GM08714 (cell line): ENCODE measurements at regions not wholly inside any gene's neighbourhood (a gene's known extent, or its start where the extent isn't known, plus 50 kb on each side); places are given as distances from the start of the nearest gene placed in this dataset.
"Not testable (repeated sequence)": the region's sequence is repeated elsewhere in the genome, so short reads cannot be mapped to it uniquely, and the experiment has no call there.

Experiments
- H3K4me3 ChIP-seq: fragments of 200-500 bp; sonication (Bioruptor generic); 2 replicates; pipeline ENCODE4 v1.5.1; 2014; ENCODE audit warnings: mild to moderate bottlenecking, low read length, inconsistent platforms
- ZNF274 ChIP-seq: IDR thresholded peaks from 2 replicates; pipeline ENCODE4 v1.6.1; 2012; ENCODE audit warnings: mild to moderate bottlenecking, low read depth, low read length

GRCh38 chr2:196511258-196512168, 128.0 kb upstream of the CCDC150 start:
- TF ChIP-seq ZNF274, result no peak
- H3K4me3 ChIP-seq, result no peak overlapping the region

- no peak for TF ChIP-seq ZNF274
- no peak overlapping the region for H3K4me3 ChIP-seq
These were observed 125.6 kb upstream of the CCDC150 start for GRCh38 chr2:196513796-196514526.

- no peak overlapping the region for H3K4me3 ChIP-seq
- TF ChIP-seq ZNF274, result no peak
These were observed 124.9 kb upstream of the CCDC150 start for GRCh38 chr2:196514641-196515040.

GRCh38 chr2:196515051-196515450, 124.5 kb upstream of the CCDC150 start:
- H3K4me3 ChIP-seq, result no peak overlapping the region
- no peak for TF ChIP-seq ZNF274

DNA sequence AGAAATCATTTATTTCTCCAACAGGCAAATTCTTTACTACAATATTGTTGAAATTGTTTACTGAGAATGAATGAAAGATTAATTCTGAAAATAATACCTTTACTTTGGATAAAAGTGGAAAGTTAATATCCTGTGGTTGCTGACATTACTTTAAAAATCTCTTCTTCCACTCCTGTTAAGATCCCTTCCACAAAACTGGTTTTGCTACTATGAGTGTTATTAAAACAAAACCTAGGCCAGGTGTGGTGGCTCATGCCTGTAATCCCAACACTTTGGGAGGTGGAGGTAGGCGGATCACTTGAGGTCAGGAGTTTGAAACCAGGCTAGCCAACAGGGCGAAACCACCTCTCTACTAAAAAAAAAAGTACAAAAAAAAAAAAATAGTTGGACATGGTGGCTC, 123.9 kb upstream of the CCDC150 start:
- H3K4me3 ChIP-seq, result no peak overlapping the region
- TF ChIP-seq ZNF274, result no peak

DNA sequence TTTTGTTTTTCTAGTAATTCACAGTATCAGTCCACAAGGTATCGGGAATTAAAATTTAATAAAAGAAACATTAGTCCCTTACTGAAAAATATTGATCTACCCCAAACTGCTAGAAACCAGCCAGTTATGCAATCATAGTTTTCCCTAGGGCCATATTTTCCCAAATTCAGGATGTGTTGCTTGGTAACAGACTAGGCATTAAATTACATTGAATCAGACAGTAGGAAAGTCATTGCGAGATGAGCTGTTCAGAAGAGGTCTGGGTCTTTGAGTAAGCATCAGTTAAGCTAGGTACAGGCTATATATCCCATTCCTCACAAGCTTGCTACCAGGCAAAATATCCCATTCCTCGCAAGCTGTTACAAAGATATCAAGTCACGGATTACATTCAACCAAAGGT, 123.0 kb upstream of the CCDC150 start:
- H3K4me3 ChIP-seq, result no peak overlapping the region
- no peak for TF ChIP-seq ZNF274

DNA sequence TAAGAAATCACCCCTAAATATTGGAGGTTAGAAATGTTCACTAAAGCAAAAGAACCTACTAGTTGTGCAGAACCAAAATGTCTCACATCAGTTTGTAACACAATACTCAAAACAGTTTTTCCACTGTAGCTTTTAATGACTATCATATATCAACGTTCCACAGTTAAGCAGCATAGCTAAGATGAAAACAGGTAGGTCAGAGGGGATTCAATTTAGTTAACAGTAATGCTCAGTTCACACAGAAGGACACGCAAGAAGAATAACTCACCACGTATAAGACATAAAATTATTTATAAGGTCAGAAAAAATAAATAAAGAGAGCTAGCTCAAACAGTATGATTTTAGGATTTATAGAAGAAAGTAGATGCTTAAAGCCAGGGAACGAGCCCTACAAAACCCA, 118.9 kb upstream of the CCDC150 start:
- no peak overlapping the region for H3K4me3 ChIP-seq
- no peak for TF ChIP-seq ZNF274

- H3K4me3 ChIP-seq, result not testable (repeated sequence)
These were observed 112.4 kb upstream of the CCDC150 start for GRCh38 chr2:196526981-196527725.

DNA sequence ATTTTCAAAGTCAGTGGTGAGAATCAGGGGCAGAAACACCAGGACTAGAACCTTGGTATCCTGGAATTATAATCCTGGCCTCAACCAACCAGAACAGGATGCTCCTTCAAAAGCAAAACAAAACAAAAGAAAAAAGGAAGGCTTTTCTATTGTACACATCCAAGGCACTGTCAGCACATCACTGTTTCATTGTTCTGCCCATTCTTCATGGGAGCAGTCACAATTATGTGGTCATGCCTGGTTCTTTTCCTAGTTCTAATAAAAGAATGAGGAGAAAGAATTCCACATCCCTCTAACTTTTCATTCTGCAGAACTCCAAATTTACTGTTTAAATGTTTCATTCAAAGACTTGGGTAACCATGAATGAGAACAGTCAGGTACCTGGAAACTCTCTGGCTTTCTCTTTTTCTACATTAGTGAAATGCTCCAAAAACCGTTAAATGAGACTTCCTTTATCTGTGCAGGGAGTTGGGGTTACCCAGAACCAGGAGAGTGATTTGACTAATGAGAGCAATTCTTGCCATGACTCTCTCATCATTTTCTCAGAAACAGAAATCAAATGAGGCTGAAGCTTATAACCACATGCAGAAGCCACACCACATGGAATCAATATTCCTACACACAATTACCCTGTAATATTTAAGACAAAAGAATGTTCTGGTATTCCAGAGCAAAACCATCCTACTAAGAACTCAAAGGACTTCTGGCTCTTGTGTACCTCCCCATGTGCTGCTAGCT, 110.9 kb upstream of the CCDC150 start:
- TF ChIP-seq ZNF274, result no peak
- no peak overlapping the region for H3K4me3 ChIP-seq

DNA sequence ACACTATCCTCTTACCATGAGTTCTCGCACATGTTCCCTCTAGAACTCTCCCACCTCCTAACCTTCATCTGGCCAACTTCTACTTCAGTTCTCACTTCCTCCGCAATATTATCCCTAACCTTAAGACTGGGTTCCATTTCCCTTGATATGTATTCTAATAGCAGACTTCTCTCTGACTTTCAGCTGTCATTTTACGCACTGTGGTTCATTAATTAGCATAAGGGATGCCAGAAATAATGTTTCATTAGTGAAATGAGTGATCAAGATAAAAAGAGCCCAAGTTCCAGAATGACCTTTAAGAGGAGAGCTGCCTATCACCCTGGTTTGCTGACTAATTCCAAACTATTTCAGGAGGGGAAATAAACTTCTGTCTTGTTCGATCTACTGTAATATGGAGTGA, 108.6 kb upstream of the CCDC150 start:
- no peak overlapping the region for H3K4me3 ChIP-seq
- TF ChIP-seq ZNF274, result no peak

- no peak for TF ChIP-seq ZNF274
- no peak overlapping the region for H3K4me3 ChIP-seq
These were observed 105.6 kb upstream of the CCDC150 start for GRCh38 chr2:196533772-196534397.

DNA sequence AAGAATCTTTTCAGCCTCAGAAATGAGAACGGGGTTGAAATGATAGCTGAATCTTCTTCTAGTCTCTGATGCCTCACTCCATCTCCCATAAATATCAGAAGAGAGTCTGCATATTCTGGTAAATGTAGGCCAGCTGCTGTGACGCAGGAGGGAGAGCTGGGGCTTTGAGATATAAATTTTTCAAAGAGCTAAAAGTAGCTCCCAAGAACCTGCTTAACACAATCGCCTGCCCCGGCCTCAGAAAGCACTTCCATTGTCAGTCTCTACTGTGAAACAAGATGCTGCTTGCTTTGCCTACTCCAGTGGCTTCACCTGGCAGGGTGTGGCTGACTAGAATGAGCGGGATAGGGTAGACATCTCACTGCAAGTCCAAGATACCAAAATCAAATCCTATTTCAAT, 105.0 kb upstream of the CCDC150 start:
- no peak overlapping the region for H3K4me3 ChIP-seq
- no peak for TF ChIP-seq ZNF274

DNA sequence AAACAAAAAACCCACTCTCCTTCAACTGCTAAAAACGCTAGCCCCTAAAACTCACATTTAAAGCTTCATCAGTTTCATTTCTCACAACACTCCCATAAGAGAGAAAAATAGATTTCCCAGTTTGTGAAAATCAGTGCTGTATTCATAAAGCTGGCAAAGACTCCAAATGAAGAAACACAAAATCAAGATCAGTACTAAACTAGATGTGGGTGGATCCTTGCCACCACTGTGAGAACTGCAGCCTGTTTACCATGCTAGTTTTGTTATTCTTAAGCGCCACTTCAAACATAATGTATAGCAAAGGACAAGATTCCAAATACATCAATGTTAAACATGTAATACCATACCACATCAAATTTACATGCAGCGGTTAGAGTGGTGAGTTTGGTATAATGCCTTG, 104.5 kb upstream of the CCDC150 start:
- no peak overlapping the region for H3K4me3 ChIP-seq
- TF ChIP-seq ZNF274, result no peak
